8988T (cell line): ENCODE measurements at regions not wholly inside any gene's neighbourhood (a gene's known extent, or its start where the extent isn't known, plus 50 kb on each side); places are given as distances from the start of the nearest gene placed in this dataset.
"Not testable (repeated sequence)": the region's sequence is repeated elsewhere in the genome, so short reads cannot be mapped to it uniquely, and the experiment has no call there.

Experiments
- DNase-seq: peaks from one replicate; pipeline ENCODE4 v3.0.0; 2011

DNA sequence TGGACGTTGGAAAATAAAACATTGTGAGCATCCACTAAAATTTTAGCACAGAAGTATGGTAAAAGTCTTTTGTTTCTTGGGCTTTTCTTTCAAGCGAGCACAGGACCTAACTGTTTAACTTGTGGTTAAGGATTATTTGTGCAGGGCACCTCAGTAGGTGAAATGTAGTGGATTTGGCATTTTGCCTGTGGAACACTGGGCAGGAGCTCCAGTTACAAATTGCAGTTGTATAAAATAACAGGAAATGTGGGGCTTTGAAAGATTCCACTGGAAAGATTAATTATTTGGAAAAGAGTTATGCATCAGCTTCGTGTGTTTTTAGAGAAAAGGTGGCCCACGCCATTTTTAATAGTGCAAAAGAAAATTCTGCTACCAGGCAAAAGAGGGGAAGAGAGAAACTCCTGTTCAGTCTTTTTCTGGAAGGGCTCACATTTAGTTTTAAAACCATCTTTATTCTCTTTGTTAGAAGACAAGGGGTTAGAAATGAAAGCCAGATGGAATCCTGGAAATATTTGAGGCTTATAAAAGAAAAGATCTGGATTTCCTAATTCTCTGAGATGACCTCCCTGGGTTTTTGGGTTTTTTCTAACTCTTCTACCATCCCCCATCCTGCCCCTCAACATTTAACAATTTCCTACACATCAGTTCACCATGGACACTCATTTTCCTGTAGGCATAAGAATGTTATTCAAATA, 144.3 kb upstream of the SERTAD2 start:
- DNase-seq: no peak

DNA sequence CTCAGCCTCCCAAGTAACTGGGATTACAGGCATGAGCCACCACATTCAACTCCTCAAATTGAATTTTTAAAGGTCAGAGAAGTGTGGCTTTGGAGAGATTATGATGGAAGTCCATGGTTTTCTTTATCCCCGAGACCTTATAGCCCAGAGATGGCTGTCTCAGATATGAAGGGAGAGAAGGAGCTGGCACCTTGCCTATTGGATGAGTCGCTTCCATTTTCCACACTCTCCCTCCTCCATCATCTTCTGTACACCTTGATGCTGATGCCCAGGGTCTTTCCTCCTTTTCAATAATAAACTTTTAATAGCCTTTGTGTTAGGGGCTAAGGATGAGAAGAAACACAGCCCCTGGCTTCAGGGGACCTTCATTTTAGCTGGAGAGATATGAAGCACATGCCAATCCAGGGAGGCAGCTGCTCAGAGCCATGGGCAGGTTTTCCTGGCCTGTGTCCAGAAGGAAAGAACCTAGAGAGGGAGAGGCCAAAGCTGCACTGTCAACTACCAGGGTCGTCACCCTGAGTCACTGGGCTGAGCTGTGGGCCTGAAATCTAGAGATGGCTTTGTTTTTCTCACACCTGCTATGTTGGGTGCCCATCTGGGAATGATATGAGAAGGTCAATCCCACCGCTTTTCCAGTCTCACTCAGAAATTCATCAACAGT, 146.0 kb upstream of the SERTAD2 start:
- no peak for DNase-seq

DNA sequence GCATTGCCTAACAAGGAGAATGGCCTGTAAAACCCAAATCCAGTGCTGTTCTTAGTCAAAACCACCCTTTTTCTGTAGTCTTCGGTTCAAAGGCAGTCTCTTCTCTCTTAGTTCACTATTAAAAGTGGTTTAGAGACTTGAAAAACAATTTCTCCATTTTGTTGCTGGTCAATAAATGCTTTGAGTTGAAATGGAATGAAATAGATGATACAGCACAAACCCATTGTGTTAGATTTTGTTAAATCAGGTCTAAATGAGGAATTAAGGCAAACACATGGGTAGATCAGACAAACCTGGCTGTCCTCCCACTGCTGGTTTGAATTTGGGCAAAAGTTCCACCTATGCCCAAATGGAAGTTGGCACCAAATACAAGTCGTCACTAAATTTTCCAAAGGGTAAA, 150.1 kb upstream of the SERTAD2 start:
- no peak for DNase-seq

GRCh38 chr2:64804651-64805050, 150.9 kb upstream of the SERTAD2 start:
- DNase-seq: no peak

- peak; percentile 21 for DNase-seq
Measured at GRCh38 chr2:64807417-64807816, 153.7 kb upstream of the SERTAD2 start.

DNA sequence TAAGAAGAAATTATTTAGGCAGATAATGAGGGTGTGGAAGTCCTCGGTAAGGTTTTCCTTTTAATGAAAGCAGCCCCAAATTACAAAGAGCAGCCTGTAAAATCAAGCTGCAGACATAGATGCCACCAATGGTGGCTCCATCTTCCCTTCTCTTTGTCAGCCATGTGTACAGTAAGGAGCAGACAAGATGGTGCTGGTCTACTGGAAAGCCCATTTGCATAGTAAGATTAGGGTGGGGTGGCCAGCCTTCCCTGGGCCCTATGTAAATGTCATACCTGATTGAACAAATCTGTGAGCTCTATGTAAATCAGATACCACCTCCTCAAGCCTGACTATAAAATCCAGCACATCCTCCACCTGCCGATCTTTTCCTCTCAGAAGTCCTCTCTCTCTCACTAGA, 154.4 kb upstream of the SERTAD2 start:
- no peak for DNase-seq

DNA sequence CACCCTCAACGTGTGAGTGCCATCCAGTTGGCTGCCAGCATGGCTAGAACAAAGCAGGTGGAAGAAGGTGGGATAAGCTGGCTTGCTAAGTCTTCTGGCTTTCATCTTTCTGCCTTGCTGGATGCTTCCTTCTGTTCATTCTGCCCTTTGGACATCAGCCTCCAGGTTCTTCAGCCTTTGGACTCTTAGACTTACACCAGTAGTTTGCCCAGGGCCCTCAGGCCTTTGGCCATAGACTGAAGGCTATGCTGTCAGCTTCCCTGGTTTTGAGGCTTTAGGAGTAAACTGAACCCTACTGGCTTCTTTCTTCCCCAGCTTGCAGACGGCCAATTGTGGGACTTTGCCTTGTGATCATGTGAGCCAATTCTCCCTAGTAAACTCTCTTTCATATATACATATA, 155.0 kb upstream of the SERTAD2 start:
- DNase-seq: no peak

- no peak for DNase-seq
Measured at GRCh38 chr2:64809216-64809615, 155.5 kb upstream of the SERTAD2 start.

DNA sequence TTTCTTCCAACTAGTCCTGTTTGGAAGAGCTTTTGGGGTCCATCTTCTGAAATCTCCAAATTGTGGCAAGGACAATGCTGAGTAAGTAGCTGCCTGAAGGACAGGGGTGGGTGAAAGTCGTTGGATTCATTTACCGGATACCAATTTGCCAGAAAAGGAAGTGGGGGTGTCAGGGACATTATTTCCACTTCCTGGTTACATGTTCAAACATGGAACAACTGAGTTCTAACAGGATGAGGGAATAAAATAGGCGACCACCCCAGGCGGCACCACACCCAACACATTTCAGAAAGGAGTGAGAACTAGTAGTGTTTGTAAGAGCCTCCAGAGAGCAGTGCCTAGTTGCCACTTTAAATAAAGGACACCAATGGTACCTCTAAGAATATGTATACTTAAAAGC, 158.6 kb upstream of the SERTAD2 start:
- no peak for DNase-seq

DNA sequence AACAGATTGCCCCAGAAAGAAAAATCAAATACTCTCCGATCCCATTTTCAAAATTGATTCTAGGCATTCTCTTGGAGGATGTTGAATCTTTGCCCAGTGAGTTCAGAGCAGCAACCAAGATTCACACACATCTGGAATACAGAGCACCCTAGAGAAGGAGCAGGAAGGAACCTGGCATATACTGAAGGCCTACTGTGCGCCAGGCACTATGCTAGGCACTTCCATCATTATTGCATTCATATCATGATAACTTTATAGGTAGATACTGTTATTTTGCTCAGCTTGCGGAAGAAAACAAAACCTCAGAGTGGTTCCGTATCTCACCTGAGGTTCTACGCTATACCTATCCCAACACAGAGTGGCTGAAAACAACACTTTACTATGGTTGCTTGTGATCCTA, 160.3 kb upstream of the SERTAD2 start:
- DNase-seq: no peak

DNA sequence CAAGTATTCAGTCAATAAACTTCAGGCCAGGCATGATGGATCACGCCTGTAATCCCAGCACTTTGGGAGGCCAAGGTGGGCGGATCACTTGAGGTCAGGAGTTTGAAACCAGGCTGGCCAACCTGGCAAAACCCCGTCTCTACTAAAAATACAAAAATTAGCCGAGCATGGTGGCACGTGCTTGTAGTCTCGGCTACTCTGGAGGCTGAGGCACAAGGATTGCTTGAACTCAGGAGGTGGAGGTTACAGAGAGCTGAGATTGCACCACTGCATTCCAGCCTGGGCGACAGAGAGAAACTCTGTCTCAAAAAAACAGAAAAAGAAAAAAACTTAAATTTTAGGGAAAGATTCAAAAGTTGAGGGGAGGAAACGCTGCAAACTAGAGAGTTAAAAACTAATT, 162.8 kb upstream of the SERTAD2 start:
- DNase-seq: not testable (repeated sequence)

- no peak for DNase-seq
Measured at GRCh38 chr2:64817453-64817852, 163.7 kb upstream of the SERTAD2 start.

GRCh38 chr2:64818664-64819060, 164.9 kb upstream of the SERTAD2 start:
- no peak for DNase-seq

- no peak for DNase-seq
Measured at GRCh38 chr2:64819361-64819760, 165.6 kb upstream of the SERTAD2 start.

- DNase-seq: no peak
Measured at GRCh38 chr2:64819774-64820688, 166.3 kb upstream of the SERTAD2 start.

DNA sequence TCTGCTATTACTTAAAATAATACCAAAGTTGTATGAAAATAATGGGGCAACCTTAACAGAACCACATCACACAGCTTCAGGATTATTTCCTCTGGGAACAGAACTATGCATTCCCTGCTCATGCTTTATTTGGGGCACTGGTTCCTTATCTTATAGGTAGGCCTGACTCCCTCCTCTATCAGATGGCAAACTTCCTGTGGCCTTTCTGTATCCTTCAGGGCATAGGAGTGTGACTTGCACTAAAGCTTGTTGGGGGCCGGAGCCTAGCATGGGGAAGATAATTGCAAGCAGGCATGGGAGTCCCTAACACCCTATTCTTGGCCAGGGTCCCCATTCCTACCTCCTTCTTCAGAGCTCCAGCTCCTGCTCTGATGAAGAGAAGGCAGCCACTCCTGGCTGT, 167.2 kb upstream of the SERTAD2 start:
- DNase-seq: no peak

- no peak for DNase-seq
Measured at GRCh38 chr2:64823794-64824193, 165.4 kb upstream of the SLC1A4 start.

DNA sequence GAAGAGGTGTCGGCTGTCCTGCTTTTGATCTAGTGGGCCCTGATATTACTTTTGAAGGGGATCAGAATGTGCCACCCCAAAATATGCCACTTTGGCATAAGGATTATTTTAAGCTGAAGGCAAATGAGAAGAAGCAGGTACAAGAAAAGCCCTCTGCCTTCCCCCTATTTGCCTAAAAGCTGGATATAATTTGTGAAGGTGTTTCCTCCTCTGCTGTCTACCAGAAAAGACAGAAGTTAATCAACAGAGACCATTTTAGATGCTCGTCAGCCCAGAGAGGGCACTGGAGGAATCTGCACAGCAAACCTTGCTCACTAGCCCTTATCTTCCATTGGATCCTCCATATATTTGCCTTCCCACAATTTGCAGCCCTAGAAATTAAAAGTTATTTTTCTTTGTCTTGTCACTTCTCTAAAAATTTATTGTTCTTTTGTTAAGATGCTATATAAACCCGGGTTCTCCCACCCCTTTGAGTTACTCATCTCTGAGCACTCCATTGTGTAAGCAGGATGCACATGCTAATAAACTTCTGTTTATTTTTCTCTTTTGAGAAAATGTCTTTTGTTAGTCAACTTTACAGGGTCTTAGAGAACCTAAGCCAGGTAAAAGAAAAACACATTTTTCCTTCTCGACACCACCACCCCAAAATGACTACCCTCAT, 163.2 kb upstream of the SLC1A4 start:
- no peak for DNase-seq

DNA sequence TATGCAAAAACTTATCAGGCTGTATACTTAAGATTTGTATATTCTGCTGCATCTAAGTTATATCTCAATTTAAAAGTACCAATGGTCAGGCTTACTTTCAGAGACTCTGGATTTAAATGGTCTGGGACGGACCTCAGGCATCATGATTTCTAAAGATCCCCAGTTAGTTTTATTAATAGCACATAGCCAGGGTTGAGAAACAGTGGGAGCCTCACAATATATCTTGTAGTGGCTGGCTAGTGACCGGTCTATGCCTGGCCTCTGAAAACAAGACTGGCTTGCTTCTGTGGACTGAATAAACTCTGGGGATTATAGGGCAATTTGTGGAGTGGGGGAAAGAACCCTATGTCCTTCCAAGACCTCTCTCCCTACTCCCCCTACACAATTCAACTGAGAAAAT, 162.5 kb upstream of the SLC1A4 start:
- no peak for DNase-seq

GRCh38 chr2:64828261-64828660, 160.9 kb upstream of the SLC1A4 start:
- no peak for DNase-seq

DNA sequence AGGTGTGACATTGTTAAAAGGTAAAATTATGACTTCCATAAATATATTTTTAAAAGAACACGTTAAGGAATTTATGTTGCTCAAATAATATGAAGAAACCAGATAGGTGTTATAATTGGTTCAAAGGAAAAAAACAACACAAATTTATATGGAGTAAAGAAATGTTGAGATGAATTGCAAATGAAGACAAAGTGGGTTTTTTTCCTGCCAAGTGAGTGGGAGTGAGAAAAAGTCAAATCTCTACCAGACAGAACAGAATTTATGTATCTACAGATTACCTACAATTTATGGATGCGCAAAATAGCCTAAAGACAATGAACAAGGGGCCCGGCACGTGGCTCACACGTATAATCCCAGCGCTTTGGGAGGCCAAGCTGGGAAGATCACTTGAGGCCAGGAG, 159.7 kb upstream of the SLC1A4 start:
- no peak for DNase-seq

GRCh38 chr2:64831134-64831976, 157.8 kb upstream of the SLC1A4 start:
- DNase-seq: peak; percentile 65
